HepG2 (cell line): ENCODE measurements at regions not wholly inside any gene's neighbourhood (a gene's known extent, or its start where the extent isn't known, plus 50 kb on each side); places are given as distances from the start of the nearest gene placed in this dataset.
"Not testable (repeated sequence)": the region's sequence is repeated elsewhere in the genome, so short reads cannot be mapped to it uniquely, and the experiment has no call there.

Source experiments
- ATAC-seq: fragments of 200-7000 bp; cut with Tn5 transposase; 3 replicates; pipeline ENCODE4 v1.9.1; 2020; ENCODE audit warnings: mild to moderate bottlenecking, moderate library complexity
- BruUV-seq: library from RNA; stranded (reverse); fragments of 400-500 nt; replicated peaks from 2 replicates; lab custom pipeline; 2021; lab: Mats Ljungman, UMichigan
- CTCF ChIA-PET: fragments of 300-600 bp; formaldehyde crosslinking; extraction: SDS; loops from one replicate; lab custom pipeline; 2021; ENCODE audit warnings: low total read pairs, inconsistent platforms, low intra/inter-chr PET ratio; lab: Yijun Ruan, JAX
- POLR2A ChIA-PET: fragments of 350-600 bp; sonication (Branson Sonifier 250); formaldehyde crosslinking; loops from one replicate; lab custom pipeline; 2020; ENCODE audit warnings: antibody characterized with exemption, inconsistent platforms; lab: Yijun Ruan, JAX
- DNase-seq: peaks from one replicate; pipeline ENCODE4 v3.0.0-alpha.2; 2015; ENCODE audit warnings: low spot score
- FAIRE-seq: peaks from 3 replicates; lab custom pipeline; 2011; peaks lifted over from hg19 to GRCh38; lab: Jason Lieb, UNC
- H2AFZ ChIP-seq: one replicate; pipeline ENCODE4 v1.6.1; 2011; ENCODE audit warnings: low read length, inconsistent platforms
- H3K27ac ChIP-seq: fragments of 300-600 bp; 3 replicates; pipeline ENCODE4 v1.8.0; 2011; ENCODE audit warnings: mixed run types, mild to moderate bottlenecking, mixed read lengths, low read length, inconsistent platforms; ENCODE audit not compliant: insufficient read depth; ENCODE audit errors: extremely low read length
- H3K27me3 ChIP-seq, 2 experiments: fragments of 200-600 bp in 1 of 2; 2 replicates in 1 of 2; 3 replicates in 1 of 2; pipeline versions ENCODE4 v1.6.0 to v1.8.0; 2011; ENCODE audit warnings: low read length in 2 of 2, mild to moderate bottlenecking in 2 of 2, moderate library complexity in 2 of 2, inconsistent platforms in 1 of 2; ENCODE audit not compliant: insufficient read depth in 2 of 2, control insufficient read depth in 1 of 2
- H3K36me3 ChIP-seq, 2 experiments: fragments of 200-600 bp in 1 of 2; replicated peaks in 1 of 2; 2 replicates in 1 of 2; 3 replicates in 1 of 2; pipeline versions ENCODE4 v1.5.1 to v1.8.0; 2011; ENCODE audit warnings: low read length in 2 of 2, inconsistent platforms in 1 of 2; ENCODE audit not compliant: insufficient read depth in 2 of 2, control insufficient read depth in 1 of 2
- H3K4me1 ChIP-seq: 2 replicates; pipeline ENCODE4 v1.5.1; 2012; ENCODE audit warnings: low read length, inconsistent platforms; ENCODE audit not compliant: insufficient read depth
- H3K4me2 ChIP-seq: 2 replicates; pipeline ENCODE4 v1.6.0; 2011; ENCODE audit warnings: low read depth, low read length, inconsistent platforms
- H3K4me3 ChIP-seq, 3 experiments: fragments of 200-600 bp in 1 of 3; sonication (generic), shearing (Covaris generic) in 1 of 3; replicated peaks in 1 of 3; 2 replicates each; pipeline ENCODE4 v1.5.1; 2011 to 2016; ENCODE audit warnings: low read length in 3 of 3, inconsistent platforms in 2 of 3, low read depth in 2 of 3, mild to moderate bottlenecking in 2 of 3, control low read depth in 1 of 3, mixed read lengths in 1 of 3; ENCODE audit not compliant: insufficient read depth in 1 of 3
- H3K79me2 ChIP-seq: one replicate; pipeline ENCODE4 v1.6.1; 2011; ENCODE audit warnings: low read length, inconsistent platforms; ENCODE audit not compliant: insufficient read depth
- H3K9ac ChIP-seq: 2 replicates; pipeline ENCODE4 v1.6.0; 2011; ENCODE audit warnings: mild to moderate bottlenecking, low read depth, low read length, inconsistent platforms; ENCODE audit not compliant: insufficient read depth
- H3K9me3 ChIP-seq: 2 replicates; pipeline ENCODE4 v1.5.1; 2012; ENCODE audit warnings: mild to moderate bottlenecking, low read length
- H4K20me1 ChIP-seq: 2 replicates; pipeline ENCODE4 v1.6.0; 2011; ENCODE audit warnings: inconsistent platforms, mild to moderate bottlenecking, low read length, moderate library complexity; ENCODE audit not compliant: insufficient read depth
- ARID4A ChIP-seq: sonication (generic); formaldehyde crosslinking; IDR thresholded peaks from 2 replicates; pipeline ENCODE4 v1.5.0; 2020; ENCODE audit warnings: mild to moderate bottlenecking, missing genetic modification reagents, borderline replicate concordance
- MAFK ChIP-seq, 2 experiments: IDR thresholded peaks in 1 of 2; conservative IDR thresholded peaks in 1 of 2; 2 replicates each; pipeline ENCODE4 v1.6.1; 2011; ENCODE audit warnings: improper control_type of control experiment in 2 of 2, low read length in 2 of 2
- WGBS: methylation state at CpG from one replicate; pipeline ENCODE4 v1.1.6; 2017; ENCODE audit warnings: low lambda C conversion rate; 5-methylcytosine and 5-hydroxymethylcytosine counted together
- in situ Hi-C: cut with HindIII; loops from 2 replicates; pipeline ENCODE4 v1.10.0; 2017; ENCODE audit warnings: low pct_unique_long_range_greater_than_20kb; ENCODE audit not compliant: extremely low pct_ligation_motif_present
- intact Hi-C: fragments of 100-400 bp; cut with micrococcal nuclease; formaldehyde crosslinking; loops from one replicate; pipeline ENCODE4 v1.10.0; 2022; ENCODE audit not compliant: unreplicated experiment

- TF ChIP-seq ARID4A (CRISPR knock-in tag): no peak
- TF ChIP-seq, all 625 proteins: peak for 2
These were observed 126.6 kb upstream of the UFM1 start (continued) for GRCh38 chr13:38223089-38223488.

GRCh38 chr13:38221120-38221519, 128.5 kb upstream of the UFM1 start:
- BruUV-seq, in situ Hi-C loops, ATAC-seq, H3K9ac ChIP-seq, H3K4me2 ChIP-seq, CTCF ChIA-PET, H4K20me1 ChIP-seq, H3K4me1 ChIP-seq, H3K27me3 ChIP-seq, H2AFZ ChIP-seq, intact Hi-C loops, H3K79me2 ChIP-seq, H3K4me3 ChIP-seq, FAIRE-seq, DNase-seq, H3K27ac ChIP-seq, POLR2A ChIA-PET, H3K36me3 ChIP-seq: not testable (repeated sequence)
- 96% methylated on average over 1 of the region's 1 CpG for WGBS
- 0 out of 4 replicates have a peak, but pooled peaks of 1 of the 2 experiments have one; percentile 8 for TF ChIP-seq MAFK (conservative IDR thresholded peaks at IDR 0.05 in 1 of 2, IDR thresholded peaks at IDR 0.05 in 1 of 2; ENCODE audit: low read length in 2 of 2)
- peaks cover 74% of the 10 kb centered on the region for H3K9me3 ChIP-seq
